ENCODE measurements at regions not wholly inside any gene's neighbourhood (a gene's known extent, or its start where the extent isn't known, plus 50 kb on each side); places are given as distances from the start of the nearest gene placed in this dataset.

GRCh38 chr4:41878991-41879491, 56.2 kb upstream of the TMEM33 start:
- Histone ChIP-seq H3K4me3 (ENCODE audit: low read length) (no peak overlapping the region), H3K36me3 (replicated peaks; ENCODE audit: insufficient read depth, low read length) (no peaks in the 10 kb centered on the region), H3K4me1 (ENCODE audit: low read length) (no peaks in the 10 kb centered on the region), H3K9me3 (replicated peaks; ENCODE audit: insufficient read depth, low read length) (no peaks in the 10 kb centered on the region), H3K27me3 (replicated peaks; ENCODE audit: insufficient read depth, low read length) (peaks cover 17% of the 10 kb centered on the region), H3K4me2 (ENCODE audit: low read depth, low read length) (no peak overlapping the region), H3K79me2 (ENCODE audit: low read length) (no peaks in the 10 kb centered on the region), H3K9ac (ENCODE audit: low read length) (no peak overlapping the region), H3K27ac (ENCODE audit: low read length) (no peak overlapping the region), H2AFZ (ENCODE audit: low read length) (no peak overlapping the region), H3F3A (ENCODE audit: insufficient read depth, low read length) (no peaks in the 10 kb centered on the region), H4K20me1 (ENCODE audit: insufficient read depth, low read length) (no peaks in the 10 kb centered on the region), H3K9me2 (replicated peaks; ENCODE audit: insufficient read depth, low read length) (no peaks in the 10 kb centered on the region)
- DNase-seq, result no peak
- TF ChIP-seq EZH2 (optimal IDR thresholded peaks at IDR 0.05; ENCODE audit: low read depth, low read length), result no peak
- no peak for TF ChIP-seq CTCF (IDR thresholded peaks at IDR 0.05; ENCODE audit: low read length)
- no peak for TF ChIP-seq EZH2phosphoT487 (IDR thresholded peaks at IDR 0.05; ENCODE audit: low read length)

GRCh38 chr4:41878170-41878969, 56.9 kb upstream of the TMEM33 start:
- H3K36me3 ChIP-seq (replicated peaks; ENCODE audit: insufficient read depth, low read length), result no peaks in the 10 kb centered on the region
- H3K27me3 ChIP-seq (replicated peaks; ENCODE audit: insufficient read depth, low read length), result peaks cover 17% of the 10 kb centered on the region
- DNase-seq, result no peak
- no peaks in the 10 kb centered on the region for H3K4me1 ChIP-seq (ENCODE audit: low read length)
- TF ChIP-seq CTCF (IDR thresholded peaks at IDR 0.05; ENCODE audit: low read length) (no peak), EZH2 (optimal IDR thresholded peaks at IDR 0.05; ENCODE audit: low read depth, low read length) (no peak), EZH2phosphoT487 (IDR thresholded peaks at IDR 0.05; ENCODE audit: low read length) (no peak)
- H3K9ac ChIP-seq (ENCODE audit: low read length), result no peak overlapping the region
- H3K27ac ChIP-seq (ENCODE audit: low read length), result no peak overlapping the region
- no peak overlapping the region for H3K4me3 ChIP-seq (ENCODE audit: low read length)
- no peaks in the 10 kb centered on the region for H3F3A ChIP-seq (ENCODE audit: insufficient read depth, low read length)
- no peak overlapping the region for H3K4me2 ChIP-seq (ENCODE audit: low read depth, low read length)
- no peaks in the 10 kb centered on the region for H3K9me3 ChIP-seq (replicated peaks; ENCODE audit: insufficient read depth, low read length)
- no peaks in the 10 kb centered on the region for H3K79me2 ChIP-seq (ENCODE audit: low read length)
- no peaks in the 10 kb centered on the region for H3K9me2 ChIP-seq (replicated peaks; ENCODE audit: insufficient read depth, low read length)
- no peaks in the 10 kb centered on the region for H4K20me1 ChIP-seq (ENCODE audit: insufficient read depth, low read length)
- H2AFZ ChIP-seq (ENCODE audit: low read length), result no peak overlapping the region

- no peaks in the 10 kb centered on the region for H3K36me3 ChIP-seq (replicated peaks; ENCODE audit: insufficient read depth, low read length)
- H3K4me2 ChIP-seq (ENCODE audit: low read depth, low read length), result no peak overlapping the region
- no peaks in the 10 kb centered on the region for H3K9me3 ChIP-seq (replicated peaks; ENCODE audit: insufficient read depth, low read length)
- no peaks in the 10 kb centered on the region for H3K79me2 ChIP-seq (ENCODE audit: low read length)
- DNase-seq, result no peak
- no peaks in the 10 kb centered on the region for H3K9me2 ChIP-seq (replicated peaks; ENCODE audit: insufficient read depth, low read length)
- no peak for TF ChIP-seq EZH2 (optimal IDR thresholded peaks at IDR 0.05; ENCODE audit: low read depth, low read length)
- no peak for TF ChIP-seq EZH2phosphoT487 (IDR thresholded peaks at IDR 0.05; ENCODE audit: low read length)
- no peak for TF ChIP-seq CTCF (IDR thresholded peaks at IDR 0.05; ENCODE audit: low read length)
- H3K4me1 ChIP-seq (ENCODE audit: low read length), result no peaks in the 10 kb centered on the region
- peaks cover 14% of the 10 kb centered on the region for H3K27me3 ChIP-seq (replicated peaks; ENCODE audit: insufficient read depth, low read length)
- no peaks in the 10 kb centered on the region for H4K20me1 ChIP-seq (ENCODE audit: insufficient read depth, low read length)
- H3K27ac ChIP-seq (ENCODE audit: low read length), result no peak overlapping the region
- H3K9ac ChIP-seq (ENCODE audit: low read length), result no peak overlapping the region
- no peak overlapping the region for H3K4me3 ChIP-seq (ENCODE audit: low read length)
- no peak overlapping the region for H2AFZ ChIP-seq (ENCODE audit: low read length)
- no peaks in the 10 kb centered on the region for H3F3A ChIP-seq (ENCODE audit: insufficient read depth, low read length)
Observed at GRCh38 chr4:41877020-41877796, 58.0 kb upstream of the TMEM33 start.
